GM18498 (cell line): ENCODE measurements at regions not wholly inside any gene's neighbourhood (a gene's known extent, or its start where the extent isn't known, plus 50 kb on each side); places are given as distances from the start of the nearest gene placed in this dataset.
"Not testable (repeated sequence)": the region's sequence is repeated elsewhere in the genome, so short reads cannot be mapped to it uniquely, and the experiment has no call there.

Source experiments
- ATAC-seq: cut with Tn5 transposase; IDR thresholded peaks from one replicate; pipeline ENCODE4 v1.9.1; 2021; ENCODE audit warnings: mild to moderate bottlenecking, moderate library complexity; ENCODE audit not compliant: unreplicated experiment

DNA sequence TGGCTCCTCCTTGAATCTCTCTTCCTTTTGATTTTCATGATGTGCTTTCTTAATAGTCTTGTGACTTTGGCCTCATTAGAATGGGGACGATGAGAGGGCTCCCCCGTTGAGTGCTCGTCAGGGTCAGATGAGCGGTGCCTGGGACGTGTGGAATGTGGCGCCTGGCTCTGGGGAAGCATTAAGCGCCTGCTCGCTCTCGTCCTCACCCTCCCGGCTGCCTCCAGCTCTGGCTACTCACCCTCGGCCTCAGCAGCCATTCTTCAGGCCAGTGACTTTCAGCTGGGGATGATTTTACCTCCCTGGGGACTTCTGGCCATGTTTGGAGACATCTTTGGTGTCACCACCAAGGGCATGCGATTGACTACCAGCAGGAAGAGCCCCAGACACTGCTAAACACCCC is 69.7 kb downstream of the RPS6KA4 start:
- no peak for ATAC-seq

DNA sequence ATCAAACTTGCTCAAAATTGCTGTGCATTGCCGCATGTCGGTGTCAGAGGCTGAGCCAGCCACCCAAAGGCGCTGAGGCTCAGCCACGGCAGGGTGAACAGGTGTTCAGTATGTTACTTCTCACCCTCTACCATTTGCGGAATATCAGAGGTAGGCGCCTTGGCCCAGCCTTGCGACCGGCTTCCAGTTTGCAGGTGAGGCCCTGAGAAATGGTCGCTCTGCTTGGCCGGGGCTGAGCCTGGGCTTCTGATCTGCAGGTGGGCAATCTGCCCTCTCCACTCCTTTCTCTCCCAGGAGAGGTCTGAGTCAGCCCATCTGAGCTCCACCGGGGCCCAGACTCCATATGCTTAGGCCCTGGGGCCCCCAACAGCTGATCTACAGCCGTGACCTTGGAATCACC is 71.0 kb downstream of the RPS6KA4 start:
- no peak for ATAC-seq

DNA sequence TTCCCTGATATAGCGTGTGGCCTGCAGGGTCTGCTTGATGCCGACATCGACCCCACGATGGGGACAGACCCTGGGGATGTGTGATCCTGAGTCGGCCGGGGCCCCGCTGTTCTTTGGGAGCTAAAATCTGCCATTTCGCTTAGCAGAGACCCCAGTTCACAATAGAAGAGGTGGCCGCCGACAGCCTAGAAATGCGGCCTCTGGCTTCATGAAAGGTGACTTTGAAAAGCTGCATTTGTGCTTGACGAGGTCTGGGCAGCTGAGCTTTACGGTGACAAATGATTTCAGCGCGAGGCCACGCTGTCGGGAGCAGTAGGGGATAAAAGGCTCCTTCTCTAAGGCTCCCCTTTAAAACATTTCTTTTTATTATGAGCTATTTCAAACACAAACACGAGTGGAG is 71.7 kb downstream of the RPS6KA4 start:
- ATAC-seq, result no peak

DNA sequence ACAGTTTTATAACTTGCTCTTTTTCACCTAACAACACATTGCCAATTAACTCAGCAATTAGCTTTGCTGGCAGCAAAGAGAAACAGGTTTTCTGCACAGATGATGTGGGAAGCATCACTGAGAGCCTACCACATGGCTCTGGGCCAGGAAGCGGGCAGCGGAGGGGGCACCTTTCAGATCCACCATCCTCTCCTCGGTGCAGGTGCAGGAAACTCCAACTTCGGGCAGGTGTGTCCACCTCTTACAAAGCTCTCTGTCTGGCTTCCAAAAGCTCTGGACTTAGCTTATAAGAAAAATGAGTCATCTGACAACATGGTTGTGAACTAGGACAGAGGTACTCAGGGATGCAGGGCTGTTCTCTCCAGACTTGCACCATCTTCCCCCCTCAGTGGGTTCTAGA is 77.0 kb downstream of the RPS6KA4 start:
- ATAC-seq, result no peak

DNA sequence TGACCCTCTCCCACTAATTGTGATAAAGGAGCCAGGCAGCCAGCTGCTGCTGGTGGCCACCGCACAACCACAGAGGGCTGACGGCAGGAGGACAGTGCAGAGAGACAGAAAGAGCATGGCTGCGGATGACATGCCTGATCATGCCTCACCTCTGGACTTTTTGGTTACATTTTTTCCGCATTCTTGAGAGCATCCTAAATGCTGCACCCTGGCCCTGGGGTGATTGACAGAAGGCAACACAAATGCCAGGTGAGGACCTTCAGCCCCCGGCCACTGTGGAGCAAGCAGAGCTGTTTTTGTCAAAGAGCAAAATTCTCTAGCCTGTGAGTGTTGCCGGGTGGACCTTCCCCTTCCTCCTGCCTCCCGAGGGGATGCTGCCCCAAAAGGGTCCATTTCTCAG is 78.5 kb downstream of the RPS6KA4 start:
- ATAC-seq, result no peak

DNA sequence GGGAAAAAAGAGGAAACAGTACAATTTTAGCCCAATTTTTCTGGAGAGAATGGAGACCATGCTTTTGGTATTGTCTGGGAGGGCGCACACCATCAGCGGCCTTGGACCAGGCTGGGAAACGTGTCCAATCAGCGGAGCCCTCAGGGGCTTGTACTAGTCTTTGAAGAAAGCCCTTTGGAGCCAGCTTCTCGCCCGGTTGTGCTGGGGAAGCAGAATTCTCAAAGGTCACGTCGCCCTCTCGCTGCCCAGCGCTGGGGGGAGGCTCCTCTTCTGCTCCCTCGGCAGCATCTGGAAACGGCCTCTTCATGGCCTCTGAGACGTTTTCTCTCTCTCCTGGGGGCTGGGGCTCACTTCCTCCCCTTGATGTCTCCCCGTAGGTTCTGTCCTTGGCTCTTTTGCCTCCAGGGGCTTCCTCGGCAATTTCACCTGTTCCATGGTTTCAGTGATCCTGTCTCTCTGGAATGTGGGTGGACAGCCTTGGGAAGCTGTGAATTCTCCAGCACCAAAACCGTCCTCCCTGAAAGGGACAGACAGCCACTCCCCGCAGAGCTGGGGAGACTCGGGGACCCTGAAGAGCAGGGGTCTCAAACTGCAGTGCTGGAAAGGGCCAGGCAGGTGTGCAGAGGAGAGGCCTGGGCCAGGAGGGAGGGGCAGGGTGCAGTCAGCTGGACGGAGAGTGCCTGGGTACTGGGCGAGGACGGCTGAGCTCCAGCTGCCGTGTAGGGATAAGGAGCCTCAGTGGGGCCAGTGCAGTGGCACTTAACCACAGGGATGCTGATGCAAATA is 80.2 kb downstream of the RPS6KA4 start:
- no peak for ATAC-seq

DNA sequence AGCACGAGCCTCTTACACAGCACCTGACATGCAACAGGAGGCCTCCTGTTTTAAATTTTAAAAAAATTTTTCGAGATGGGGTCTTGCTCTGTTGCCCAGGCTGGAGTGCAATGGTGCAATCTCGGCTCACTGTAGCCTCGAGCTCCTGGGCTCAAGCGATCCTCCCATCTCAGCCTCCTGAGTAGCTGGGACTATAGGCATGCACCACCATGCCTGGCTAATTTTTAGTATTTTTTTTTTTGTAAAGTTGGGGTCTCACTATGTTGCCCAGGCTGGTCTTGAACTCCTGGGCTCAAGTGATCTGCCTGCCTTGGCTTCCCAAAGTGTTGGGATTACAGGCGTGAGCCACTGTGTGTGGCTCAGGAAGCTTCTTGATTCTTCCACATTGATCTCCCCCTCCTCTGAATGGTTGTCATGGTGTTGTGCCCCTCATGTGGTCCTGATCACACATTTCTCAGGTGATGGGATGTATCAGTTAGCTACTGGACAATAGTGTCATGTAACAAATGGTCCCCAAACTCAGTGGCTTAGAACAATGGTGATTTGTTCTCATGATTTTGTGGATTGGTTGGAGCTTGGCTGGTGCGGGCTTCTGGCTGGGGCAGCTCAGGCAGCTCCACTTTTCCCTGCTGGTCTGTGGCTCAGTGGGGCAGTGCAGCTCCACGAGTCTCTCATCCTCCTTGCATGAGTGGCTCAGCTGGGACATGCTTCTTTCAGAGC is 81.0 kb downstream of the RPS6KA4 start:
- not testable (repeated sequence) for ATAC-seq

DNA sequence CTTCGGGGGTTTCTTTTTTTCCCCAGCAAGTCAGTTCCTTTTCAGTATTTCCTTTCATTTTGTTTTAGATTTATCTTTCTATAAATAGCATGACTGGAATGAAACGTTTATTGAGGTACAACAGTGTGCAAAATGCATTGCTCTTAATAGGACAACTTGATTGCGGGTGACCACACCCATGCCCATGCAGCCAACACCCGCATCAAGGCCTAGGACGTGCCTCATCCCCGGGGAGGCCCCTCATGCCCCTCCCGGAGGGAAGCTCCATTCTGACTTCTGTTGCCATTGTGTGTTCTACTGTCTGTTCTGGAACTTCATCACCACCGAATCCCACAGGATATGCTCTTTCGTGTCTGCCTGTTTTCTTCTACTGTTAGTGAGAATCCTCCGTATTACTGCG is 82.2 kb downstream of the RPS6KA4 start:
- no peak for ATAC-seq

DNA sequence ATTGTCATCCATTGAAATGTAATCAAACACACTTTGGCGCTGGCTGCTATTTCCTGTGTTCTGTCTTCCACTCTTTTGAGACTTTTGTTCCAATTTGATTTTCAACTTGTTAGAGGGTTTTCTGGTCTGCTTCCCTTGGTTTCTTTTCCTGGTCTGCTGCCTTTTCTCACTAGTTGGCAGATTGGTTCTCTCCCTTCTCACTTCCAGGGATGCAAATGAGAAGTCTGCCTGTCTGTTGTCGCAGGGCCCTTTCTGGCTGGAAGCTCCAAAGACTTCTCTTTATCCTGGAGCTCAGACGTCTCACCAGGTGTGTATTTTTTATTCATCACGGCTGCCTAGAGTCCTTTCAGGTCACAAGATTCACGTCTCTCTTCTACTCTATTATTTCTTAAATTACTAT is 84.0 kb downstream of the RPS6KA4 start:
- no peak for ATAC-seq

DNA sequence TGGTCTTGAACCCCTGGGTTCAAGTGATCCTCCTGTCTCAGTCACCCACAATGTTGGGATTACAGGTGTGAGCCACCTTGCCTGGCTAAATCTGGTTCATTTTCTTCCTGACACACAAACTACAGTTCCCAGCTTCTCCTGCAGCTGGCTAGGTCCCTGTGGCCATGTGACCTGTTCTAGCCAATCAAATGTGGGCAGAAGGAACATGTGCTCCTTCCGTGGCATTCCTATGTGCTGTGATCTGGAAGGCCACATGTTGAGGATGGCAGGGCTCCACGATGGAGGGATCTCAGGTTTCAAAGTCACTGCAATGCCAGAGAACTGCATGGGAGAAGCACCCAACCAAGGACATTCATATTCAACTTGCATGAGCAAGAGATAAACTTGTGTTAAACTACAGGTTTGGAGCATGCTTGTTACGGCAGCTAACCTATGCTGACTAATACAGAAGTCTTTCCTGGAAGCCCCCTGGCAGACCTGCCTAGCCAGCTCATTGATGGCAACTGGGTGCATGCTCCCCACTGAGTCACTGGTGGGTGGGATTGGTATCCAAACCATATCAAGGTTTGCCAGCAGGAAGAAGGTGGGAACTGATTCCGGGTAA is 86.0 kb downstream of the RPS6KA4 start:
- no peak for ATAC-seq

DNA sequence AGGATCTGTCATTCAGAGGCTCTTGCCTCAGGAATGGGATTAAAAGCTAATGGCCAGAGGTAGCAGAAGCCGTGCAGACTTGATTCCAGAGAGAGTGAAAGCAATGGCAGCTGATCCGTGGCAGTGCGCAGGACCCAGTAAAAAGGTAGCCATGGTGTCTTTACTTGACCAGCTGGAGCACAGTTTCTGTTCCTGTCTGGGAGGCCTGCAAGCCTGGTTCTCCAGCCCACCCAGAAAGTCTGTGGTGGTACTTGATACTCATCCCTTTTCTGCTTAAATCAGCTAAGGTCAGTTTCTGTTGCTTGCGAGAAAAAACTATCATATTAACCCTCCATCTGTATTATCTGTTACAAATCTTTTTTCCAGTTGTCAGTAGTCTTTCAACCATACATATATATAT is 86.7 kb downstream of the RPS6KA4 start:
- ATAC-seq, result no peak

DNA sequence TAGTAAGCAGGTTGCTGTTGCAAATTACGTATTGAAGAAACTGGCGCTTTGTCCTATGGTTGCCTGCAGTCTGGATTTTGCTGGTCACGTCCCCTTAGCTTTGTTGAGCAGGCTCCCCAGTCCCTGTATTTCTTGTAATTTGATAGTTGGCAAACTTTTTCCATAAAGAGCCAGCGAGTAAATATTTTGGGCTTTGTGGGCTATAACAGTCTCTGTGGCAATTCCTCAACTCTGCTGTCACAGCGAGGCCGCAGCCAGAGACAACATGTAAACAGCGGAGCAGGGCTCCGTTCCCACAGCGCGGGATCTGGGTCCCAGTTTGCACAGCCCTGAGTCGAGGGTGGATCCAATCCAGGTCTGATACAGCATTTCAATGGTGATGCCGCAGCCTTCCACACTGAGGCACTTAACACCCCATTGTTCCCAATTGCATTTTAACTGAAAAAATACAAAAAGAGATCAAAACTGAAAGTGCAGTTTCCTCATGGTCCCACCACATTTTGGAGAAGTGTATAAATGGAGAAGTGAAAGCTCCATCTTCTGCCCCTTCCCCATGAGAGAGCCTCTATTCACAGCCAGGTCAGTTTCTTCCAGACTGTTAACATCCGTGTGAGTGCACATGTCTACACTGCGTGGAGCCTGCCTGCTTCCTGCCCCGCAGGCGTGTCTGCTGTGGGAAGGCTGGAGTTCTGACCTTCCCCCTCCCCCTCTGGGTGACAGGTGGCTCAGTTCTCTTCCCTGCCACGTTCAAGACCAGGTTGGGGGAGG is 89.1 kb downstream of the RPS6KA4 start:
- no peak for ATAC-seq

DNA sequence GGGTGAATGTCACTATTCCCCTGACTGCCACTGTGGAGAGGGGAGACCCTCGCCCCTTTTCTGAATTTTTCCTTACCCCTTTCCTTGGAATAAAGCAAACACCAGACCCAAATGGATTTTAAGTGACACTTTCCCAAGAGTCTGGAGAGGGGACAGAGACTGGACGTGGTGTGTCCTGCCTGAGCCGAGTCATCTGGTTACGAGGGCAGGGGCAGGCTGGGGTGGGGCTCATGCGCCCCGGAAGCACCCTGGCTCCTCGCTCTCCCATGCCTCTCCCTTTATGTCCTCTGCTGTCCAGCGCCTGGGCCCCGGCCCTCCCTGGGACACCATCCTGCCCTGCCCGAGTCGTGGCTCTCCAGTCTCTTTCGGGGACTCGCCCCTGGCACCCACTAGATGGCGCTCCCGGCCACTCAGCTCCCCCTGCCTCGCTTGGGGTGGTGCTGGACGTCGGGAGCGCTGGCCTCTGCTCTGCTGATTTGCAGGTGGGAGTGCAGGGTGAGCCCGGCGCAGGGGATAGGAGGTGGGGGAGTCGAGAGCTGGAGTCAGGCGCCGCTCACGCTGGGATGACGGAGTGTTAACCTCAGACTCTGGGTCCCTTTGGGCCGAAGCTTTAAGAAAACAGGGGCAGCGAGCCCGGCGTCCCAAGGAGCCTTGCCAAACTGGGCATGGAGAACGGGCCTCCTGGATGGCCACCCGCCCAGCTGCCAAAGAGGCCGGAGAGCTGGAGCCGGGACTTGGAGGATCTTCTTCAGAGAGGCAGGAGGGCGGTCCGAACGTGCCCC is 89.8 kb downstream of the RPS6KA4 start:
- ATAC-seq, result peak; percentile 57

DNA sequence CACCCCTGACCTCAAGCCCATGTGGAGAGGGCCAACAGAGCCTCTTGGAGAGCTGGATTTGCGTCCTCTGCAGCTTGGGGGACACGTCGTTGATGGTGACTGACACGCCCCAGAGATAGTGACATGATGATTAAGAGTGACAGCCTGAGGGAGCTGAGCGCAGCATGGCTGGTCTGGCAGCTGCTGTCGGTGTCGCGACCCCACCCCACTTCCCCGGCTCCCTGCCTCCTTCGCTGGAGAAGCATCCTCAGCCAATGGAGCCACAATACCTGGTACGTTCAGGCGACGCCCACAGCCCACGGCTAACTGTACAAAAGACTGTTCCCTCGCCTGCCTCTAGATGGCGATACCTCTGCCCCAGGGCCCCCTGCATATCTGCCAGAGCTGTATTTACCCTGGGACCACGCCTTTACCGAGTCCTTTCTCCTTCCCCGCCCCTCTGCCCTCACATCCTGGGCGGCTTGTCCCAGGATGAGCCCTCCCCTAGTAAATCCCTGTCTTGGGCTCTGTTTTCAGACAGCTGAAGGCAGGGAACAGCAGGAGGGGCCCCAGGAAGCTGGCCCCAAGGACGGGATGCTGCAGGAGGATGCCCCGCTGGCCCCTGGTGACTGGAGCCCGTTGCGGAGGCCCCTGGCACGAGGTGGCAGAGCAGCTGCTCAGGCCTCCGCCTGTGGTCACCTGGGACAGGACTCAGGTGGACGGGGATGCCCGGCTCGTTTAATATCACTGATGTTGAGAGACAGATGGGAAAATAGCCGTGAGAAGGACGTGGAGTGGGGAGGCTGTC is 90.6 kb downstream of the RPS6KA4 start:
- ATAC-seq, result peak; percentile 56

DNA sequence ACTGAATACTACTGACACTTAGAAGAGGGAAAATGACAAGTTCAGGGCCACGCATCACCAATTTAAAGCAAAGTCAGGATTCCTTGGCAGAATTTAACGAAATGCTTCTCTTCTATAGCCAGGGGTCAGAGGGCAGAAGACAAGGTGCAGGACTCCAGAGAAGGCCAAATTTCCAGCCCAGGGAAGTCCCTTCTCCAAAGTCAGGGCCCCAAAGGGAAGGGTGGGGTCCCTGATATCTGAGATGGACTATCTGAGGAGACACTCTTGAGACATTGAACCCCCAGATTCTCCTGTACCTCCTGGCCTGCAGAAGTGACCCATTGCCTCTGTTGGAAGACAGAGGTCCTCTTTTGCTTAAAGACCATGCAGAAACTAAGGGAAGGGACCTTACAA is 91.2 kb downstream of the RPS6KA4 start:
- ATAC-seq, result no peak

DNA sequence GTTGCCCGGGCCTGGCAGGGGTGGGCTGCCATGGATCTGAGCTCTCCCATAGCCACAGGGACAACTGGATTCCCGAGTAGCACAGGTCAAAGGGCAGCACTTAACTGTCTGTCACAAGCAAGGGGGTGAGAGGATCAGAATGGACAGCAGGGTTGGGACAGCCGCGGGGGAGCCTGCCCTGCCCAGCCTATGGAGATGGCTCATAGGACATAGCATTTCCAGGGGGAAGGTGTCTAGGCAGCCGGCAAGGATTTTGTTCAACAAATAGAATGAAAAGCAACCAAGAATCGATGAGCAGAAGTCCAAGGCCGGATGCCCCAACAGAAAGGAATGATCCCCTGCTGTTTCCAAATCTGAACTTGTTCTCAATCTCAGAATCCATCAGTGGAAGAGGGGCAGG is 92.9 kb downstream of the RPS6KA4 start:
- ATAC-seq, result no peak

DNA sequence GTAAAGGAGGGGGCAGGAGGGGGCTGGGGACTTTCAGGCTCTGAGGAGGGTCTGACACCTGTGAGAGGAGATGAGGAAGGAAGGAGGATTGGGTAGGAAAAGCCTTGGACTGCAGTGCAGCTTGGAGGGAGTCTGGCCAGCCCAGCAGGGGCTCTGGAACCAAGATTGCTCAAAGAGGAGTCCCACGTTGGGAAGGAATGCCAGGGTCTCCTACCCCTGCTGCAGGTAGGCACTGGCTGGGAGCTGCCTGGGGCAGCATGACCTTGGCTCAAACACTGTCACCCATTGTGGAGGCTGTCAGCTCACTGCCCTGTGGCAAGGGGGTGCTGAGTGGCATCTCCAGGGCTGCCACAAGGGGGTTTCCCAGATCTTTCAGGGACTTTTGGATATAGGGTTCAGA is 94.5 kb downstream of the RPS6KA4 start:
- ATAC-seq, result no peak

DNA sequence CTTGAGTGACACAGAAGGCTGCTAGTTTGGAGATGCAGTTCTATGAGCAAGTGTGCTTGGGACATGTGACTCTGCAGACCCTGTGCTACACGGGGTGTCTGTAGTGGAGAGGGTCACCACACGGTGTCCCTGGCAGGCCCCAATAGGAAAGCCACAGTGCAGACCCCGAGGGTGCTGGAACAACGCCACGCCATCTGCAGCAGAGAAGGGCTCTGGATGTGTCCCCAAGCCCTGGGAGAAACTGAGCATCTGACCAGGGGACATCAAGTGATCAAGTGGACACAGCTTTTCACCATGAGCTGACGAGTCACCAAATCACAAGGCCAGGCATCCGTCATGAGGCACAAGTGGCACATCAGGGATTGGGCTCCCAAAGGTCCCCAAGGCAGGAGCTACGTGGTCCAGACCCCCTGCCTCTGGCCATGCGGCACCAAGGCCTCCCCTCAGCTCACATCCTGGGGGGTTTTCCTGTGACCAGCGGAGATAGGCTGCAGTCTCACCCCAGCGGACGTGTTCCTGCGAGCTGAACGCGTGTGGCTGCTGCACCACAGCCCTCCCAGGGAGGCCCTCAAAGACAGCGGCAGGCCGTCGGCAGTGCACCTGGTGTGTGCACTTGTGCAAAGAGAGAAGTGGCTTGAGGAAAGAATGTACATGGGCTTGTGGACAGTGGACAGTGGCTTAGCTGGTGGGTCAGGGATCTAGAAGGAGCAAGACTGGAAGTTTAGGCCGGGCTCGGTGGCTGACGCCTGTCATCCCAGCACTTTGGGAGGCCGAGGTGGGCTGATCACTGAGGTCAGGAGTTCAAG is 96.7 kb downstream of the RPS6KA4 start:
- ATAC-seq, result no peak
